ENCODE measurements at regions not wholly inside any gene's neighbourhood (a gene's known extent, or its start where the extent isn't known, plus 50 kb on each side); places are given as distances from the start of the nearest gene placed in this dataset.

DNA sequence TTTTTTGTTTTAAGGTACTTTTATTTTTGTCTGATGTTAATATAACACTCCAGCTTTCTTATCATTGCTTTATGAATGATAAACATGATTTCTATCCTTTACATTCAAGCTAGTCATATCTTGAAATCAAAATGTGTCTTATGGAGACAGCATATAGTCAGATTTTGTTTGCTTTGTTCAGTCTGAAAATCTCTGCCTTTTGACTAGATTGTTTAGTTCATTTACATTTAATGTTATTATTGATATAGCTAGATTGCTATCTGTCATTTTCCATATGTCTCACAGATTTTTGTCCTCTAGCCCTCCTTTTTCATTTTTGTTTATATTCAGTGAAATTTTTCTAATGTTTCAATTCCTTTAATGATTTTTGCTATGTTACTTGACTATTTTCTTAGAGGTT, 332.8 kb downstream of the SMOC2 start:
- Mint-ChIP-seq H3K27me3 (no peaks in the 10 kb centered on the region), H3K4me1 (ENCODE audit: low read depth) (no peaks in the 10 kb centered on the region), H3K27ac (no peak overlapping the region), H3K36me3 (peaks cover 2% of the 10 kb centered on the region), H3K4me3 (no peak overlapping the region), H3K9me3 (ENCODE audit: low read depth) (peaks cover 24% of the 10 kb centered on the region)

DNA sequence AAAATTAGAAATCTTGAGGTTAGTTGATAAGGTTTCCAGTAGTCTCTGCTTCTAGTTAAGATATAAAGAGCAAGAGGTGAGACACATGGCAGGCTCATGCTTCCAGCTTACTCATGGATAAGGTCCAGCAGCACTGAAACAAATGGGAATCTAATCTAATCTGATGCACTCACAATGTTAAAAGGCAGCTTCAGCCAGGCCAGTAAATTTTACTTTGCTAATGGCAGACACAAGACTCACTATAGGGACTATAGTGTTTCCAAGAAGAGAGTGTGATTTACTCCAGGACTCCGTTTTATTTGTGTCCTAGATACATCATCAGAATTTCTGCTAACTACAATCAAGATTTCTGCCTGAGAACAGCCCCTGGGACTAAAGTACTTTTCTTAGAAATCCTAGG, 324.8 kb downstream of the SMOC2 start:
- Mint-ChIP-seq H3K9me3 (ENCODE audit: low read depth) (peaks cover 6% of the 10 kb centered on the region), H3K4me1 (ENCODE audit: low read depth) (no peaks in the 10 kb centered on the region), H3K27me3 (peaks cover 2% of the 10 kb centered on the region), H3K27ac (no peak overlapping the region), H3K4me3 (no peak overlapping the region), H3K36me3 (no peaks in the 10 kb centered on the region)

DNA sequence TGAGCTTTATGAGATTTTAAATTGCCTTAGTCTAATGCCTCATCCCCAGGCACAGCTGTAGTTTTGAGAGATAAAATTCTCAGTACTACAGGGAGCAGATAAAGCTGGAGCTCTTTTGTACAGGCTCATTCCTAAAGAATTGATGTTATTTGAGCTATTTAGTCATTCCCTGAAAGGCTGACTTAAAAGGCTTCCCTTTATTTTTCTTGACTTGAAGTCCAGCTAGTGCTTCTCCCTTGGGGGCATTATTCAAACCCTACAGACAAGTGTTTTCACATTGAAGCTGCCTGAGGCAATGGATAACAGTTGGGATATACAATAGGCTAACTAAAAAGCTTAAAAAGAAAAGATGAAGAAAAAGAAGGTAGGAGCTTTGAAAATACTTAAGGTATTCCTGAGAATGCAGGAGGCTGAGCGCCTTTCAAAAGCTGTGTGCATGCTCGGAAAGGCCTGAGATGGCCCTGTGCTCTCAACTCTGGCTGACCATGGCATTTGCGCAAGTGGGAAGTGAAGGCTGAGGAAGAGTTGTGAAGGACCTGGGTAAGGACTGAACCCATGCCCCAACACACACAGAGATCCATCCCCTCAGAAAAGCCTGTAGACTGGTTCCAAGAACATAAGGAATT, 315.1 kb downstream of the SMOC2 start:
- Mint-ChIP-seq H3K4me3 (no peak overlapping the region), H3K27me3 (peaks cover 7% of the 10 kb centered on the region), H3K4me1 (ENCODE audit: low read depth) (no peaks in the 10 kb centered on the region), H3K27ac (no peak overlapping the region), H3K36me3 (no peaks in the 10 kb centered on the region), H3K9me3 (ENCODE audit: low read depth) (no peaks in the 10 kb centered on the region)

DNA sequence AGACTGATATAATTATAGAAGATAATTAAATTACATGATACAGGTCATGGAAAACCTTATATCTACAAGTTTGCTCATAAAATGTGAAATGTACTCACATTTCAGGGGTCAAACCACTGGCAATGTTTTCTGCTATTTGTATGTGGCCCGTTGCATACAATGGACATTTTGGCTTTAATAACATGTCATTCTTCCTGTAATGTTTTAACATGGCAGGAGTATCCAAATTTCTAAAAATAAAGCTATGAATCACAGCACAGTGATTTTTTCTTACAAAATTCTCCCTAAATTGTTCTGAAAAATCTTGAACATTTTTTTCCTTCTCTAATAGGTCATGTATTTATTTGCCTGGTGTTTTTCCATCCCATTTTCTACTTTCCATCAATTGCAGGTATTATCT, 305.7 kb downstream of the SMOC2 start:
- H3K9me3 Mint-ChIP-seq (ENCODE audit: low read depth), result no peaks in the 10 kb centered on the region
- no peak overlapping the region for H3K27ac Mint-ChIP-seq
- no peaks in the 10 kb centered on the region for H3K36me3 Mint-ChIP-seq
- H3K4me3 Mint-ChIP-seq, result no peak overlapping the region
- H3K4me1 Mint-ChIP-seq (ENCODE audit: low read depth), result no peaks in the 10 kb centered on the region
- peaks cover 2% of the 10 kb centered on the region for H3K27me3 Mint-ChIP-seq

DNA sequence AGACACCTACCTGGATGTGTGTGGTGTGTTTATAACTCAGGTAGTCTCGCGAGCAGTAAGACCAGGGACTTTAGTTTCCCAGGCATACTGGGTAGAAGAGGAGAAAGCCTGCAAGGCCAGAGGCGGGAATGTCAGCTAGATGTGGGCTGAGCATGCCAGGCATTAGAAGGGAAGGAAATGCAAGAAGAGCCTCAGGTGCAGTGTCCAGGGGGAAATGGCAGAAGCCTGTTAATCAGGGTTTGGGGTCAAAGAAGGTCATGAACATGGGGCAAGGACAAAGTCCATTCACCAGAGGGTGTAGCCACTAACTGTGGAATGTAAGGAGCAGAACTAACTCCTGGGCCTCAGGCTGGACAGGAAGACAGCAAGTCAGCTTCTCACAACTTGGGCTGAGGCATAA, 305.0 kb downstream of the SMOC2 start:
- no peaks in the 10 kb centered on the region for H3K9me3 Mint-ChIP-seq (ENCODE audit: low read depth)
- H3K36me3 Mint-ChIP-seq, result no peaks in the 10 kb centered on the region
- H3K27ac Mint-ChIP-seq, result no peak overlapping the region
- H3K4me1 Mint-ChIP-seq (ENCODE audit: low read depth), result no peaks in the 10 kb centered on the region
- H3K4me3 Mint-ChIP-seq, result no peak overlapping the region
- H3K27me3 Mint-ChIP-seq, result no peaks in the 10 kb centered on the region

GRCh38 chr6:168744861-168745260, 303.9 kb downstream of the SMOC2 start:
- Mint-ChIP-seq H3K36me3 (no peaks in the 10 kb centered on the region), H3K27me3 (no peaks in the 10 kb centered on the region), H3K4me3 (no peak overlapping the region), H3K4me1 (ENCODE audit: low read depth) (no peaks in the 10 kb centered on the region), H3K9me3 (ENCODE audit: low read depth) (no peaks in the 10 kb centered on the region), H3K27ac (no peak overlapping the region)

GRCh38 chr6:168741942-168742782, 301.2 kb downstream of the SMOC2 start:
- Mint-ChIP-seq H3K9me3 (ENCODE audit: low read depth) (peaks cover 4% of the 10 kb centered on the region), H3K4me1 (ENCODE audit: low read depth) (no peaks in the 10 kb centered on the region), H3K27me3 (no peaks in the 10 kb centered on the region), H3K27ac (no peak overlapping the region), H3K36me3 (no peaks in the 10 kb centered on the region), H3K4me3 (no peak overlapping the region)

GRCh38 chr6:168741305-168741704, 300.3 kb downstream of the SMOC2 start:
- H3K4me3 Mint-ChIP-seq, result no peak overlapping the region
- H3K9me3 Mint-ChIP-seq (ENCODE audit: low read depth), result peaks cover 4% of the 10 kb centered on the region
- H3K36me3 Mint-ChIP-seq, result no peaks in the 10 kb centered on the region
- no peak overlapping the region for H3K27ac Mint-ChIP-seq
- H3K4me1 Mint-ChIP-seq (ENCODE audit: low read depth), result no peaks in the 10 kb centered on the region
- no peaks in the 10 kb centered on the region for H3K27me3 Mint-ChIP-seq

DNA sequence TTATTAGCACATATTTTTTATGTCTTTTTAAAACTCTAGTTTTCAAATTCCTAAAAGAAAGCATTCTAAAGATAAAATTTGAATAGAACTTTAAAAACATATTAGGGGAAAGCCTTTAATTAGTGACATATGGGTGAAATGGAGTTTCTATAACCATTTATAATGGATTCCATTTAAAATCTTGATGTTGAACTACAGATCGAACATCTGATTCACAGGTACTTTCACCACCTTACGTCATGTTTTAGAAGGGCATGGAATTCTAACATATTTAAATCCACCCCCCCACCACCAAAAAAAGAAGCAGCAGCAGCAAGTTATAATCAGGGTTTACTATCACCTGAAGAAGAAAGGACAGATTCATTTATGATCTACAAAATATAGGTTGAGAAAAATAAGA, 298.4 kb downstream of the SMOC2 start:
- Mint-ChIP-seq H3K9me3 (ENCODE audit: low read depth) (peaks cover 4% of the 10 kb centered on the region), H3K27ac (no peak overlapping the region), H3K27me3 (no peaks in the 10 kb centered on the region), H3K36me3 (no peaks in the 10 kb centered on the region), H3K4me1 (ENCODE audit: low read depth) (no peaks in the 10 kb centered on the region), H3K4me3 (no peak overlapping the region)

GRCh38 chr6:168737481-168737880, 296.5 kb downstream of the SMOC2 start:
- no peak overlapping the region for H3K27ac Mint-ChIP-seq
- H3K9me3 Mint-ChIP-seq (ENCODE audit: low read depth), result peaks cover 4% of the 10 kb centered on the region
- H3K27me3 Mint-ChIP-seq, result no peaks in the 10 kb centered on the region
- H3K4me1 Mint-ChIP-seq (ENCODE audit: low read depth), result no peaks in the 10 kb centered on the region
- no peaks in the 10 kb centered on the region for H3K36me3 Mint-ChIP-seq
- no peak overlapping the region for H3K4me3 Mint-ChIP-seq

DNA sequence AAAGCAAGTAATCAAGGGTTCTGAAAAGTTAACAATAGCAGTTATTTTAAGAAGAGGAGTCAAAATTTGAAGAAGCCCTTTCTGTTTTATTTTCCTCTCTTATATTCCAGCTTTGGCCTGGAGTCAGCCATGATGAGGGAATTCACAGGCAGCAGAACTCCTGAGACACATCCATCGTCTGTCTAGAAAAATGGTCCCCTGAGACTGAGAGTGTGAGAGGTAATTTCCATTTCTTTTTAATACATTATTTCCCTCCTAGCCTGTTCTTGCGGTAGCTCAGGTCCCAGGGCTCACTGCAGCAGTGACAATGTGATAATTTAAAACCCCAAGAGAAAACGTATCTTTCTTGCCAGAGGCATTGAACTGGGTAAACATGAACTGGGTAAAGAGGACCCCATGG, 296.0 kb downstream of the SMOC2 start:
- Mint-ChIP-seq H3K9me3 (ENCODE audit: low read depth) (peaks cover 4% of the 10 kb centered on the region), H3K27ac (no peak overlapping the region), H3K36me3 (no peaks in the 10 kb centered on the region), H3K4me3 (no peak overlapping the region), H3K27me3 (no peaks in the 10 kb centered on the region), H3K4me1 (ENCODE audit: low read depth) (no peaks in the 10 kb centered on the region)

DNA sequence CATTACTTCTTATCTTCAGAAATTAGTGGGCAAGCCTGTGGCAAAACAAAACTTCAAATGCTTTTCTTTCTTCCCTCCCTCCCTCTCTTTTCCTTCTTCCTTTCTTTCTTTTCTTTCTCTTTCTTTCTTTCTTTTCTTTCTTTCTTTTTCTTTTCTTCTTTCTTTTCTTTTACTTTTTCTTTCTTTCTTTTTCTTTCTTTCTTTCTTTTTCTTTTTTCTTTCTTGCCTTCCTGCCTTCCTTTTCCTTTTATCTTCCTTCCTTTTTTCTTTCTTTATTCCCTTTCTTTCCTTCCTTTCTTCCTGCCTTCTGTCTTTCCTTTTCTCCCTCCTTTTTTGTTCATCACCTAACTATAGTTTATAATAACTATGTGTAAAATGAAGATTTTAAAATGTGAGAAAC, 295.1 kb downstream of the SMOC2 start:
- H3K4me1 Mint-ChIP-seq (ENCODE audit: low read depth), result no peaks in the 10 kb centered on the region
- H3K27ac Mint-ChIP-seq, result no peak overlapping the region
- H3K27me3 Mint-ChIP-seq, result peaks cover 2% of the 10 kb centered on the region
- no peaks in the 10 kb centered on the region for H3K36me3 Mint-ChIP-seq
- peaks cover 4% of the 10 kb centered on the region for H3K9me3 Mint-ChIP-seq (ENCODE audit: low read depth)
- H3K4me3 Mint-ChIP-seq, result no peak overlapping the region

- H3K27me3 Mint-ChIP-seq, result peaks cover 2% of the 10 kb centered on the region
- H3K9me3 Mint-ChIP-seq (ENCODE audit: low read depth), result peaks cover 4% of the 10 kb centered on the region
- H3K27ac Mint-ChIP-seq, result no peak overlapping the region
- H3K4me1 Mint-ChIP-seq (ENCODE audit: low read depth), result no peaks in the 10 kb centered on the region
- H3K36me3 Mint-ChIP-seq, result no peaks in the 10 kb centered on the region
- no peak overlapping the region for H3K4me3 Mint-ChIP-seq
These were observed 294.4 kb downstream of the SMOC2 start for GRCh38 chr6:168735268-168735949.

GRCh38 chr6:168734523-168734922, 293.5 kb downstream of the SMOC2 start:
- H3K27ac Mint-ChIP-seq, result no peak overlapping the region
- no peaks in the 10 kb centered on the region for H3K4me1 Mint-ChIP-seq (ENCODE audit: low read depth)
- H3K27me3 Mint-ChIP-seq, result peaks cover 2% of the 10 kb centered on the region
- H3K4me3 Mint-ChIP-seq, result no peak overlapping the region
- H3K36me3 Mint-ChIP-seq, result no peaks in the 10 kb centered on the region
- peaks cover 4% of the 10 kb centered on the region for H3K9me3 Mint-ChIP-seq (ENCODE audit: low read depth)

GRCh38 chr6:168732676-168733075, 291.7 kb downstream of the SMOC2 start:
- Mint-ChIP-seq H3K4me1 (ENCODE audit: low read depth) (no peaks in the 10 kb centered on the region), H3K36me3 (no peaks in the 10 kb centered on the region), H3K9me3 (ENCODE audit: low read depth) (no peaks in the 10 kb centered on the region), H3K4me3 (no peak overlapping the region), H3K27me3 (peaks cover 4% of the 10 kb centered on the region), H3K27ac (no peak overlapping the region)

All from activated naive CD8-positive, alpha-beta T cell (primary cell).